Suprapubic skin (tissue), 4 donors: ENCODE measurements at regions not wholly inside any gene's neighbourhood (a gene's known extent, or its start where the extent isn't known, plus 50 kb on each side); places are given as distances from the start of the nearest gene placed in this dataset.
A peak's percentile ranks its signal among the peaks of the same experiment; 100 is the strongest.
"Not testable (repeated sequence)": the region's sequence is repeated elsewhere in the genome, so short reads cannot be mapped to it uniquely, and the experiment has no call there.

Experiments
- DNase-seq, 2 donors: peaks; one replicate each; pipeline ENCODE4 v3.0.0-alpha.2; 2019; ENCODE audit warnings: low spot score in 2 of 2
- H3K27ac ChIP-seq: fragments of 200-600 bp; sonication (generic); one replicate; pipeline ENCODE4 v1.5.1; 2019
- H3K27me3 ChIP-seq: fragments of 200-600 bp; sonication (generic); one replicate; pipeline ENCODE4 v1.5.1; 2019
- H3K36me3 ChIP-seq: fragments of 200-600 bp; sonication (generic); one replicate; pipeline ENCODE4 v1.5.1; 2019
- H3K4me1 ChIP-seq: fragments of 200-600 bp; sonication (generic); one replicate; pipeline ENCODE4 v1.5.1; 2019
- H3K4me3 ChIP-seq: fragments of 200-600 bp; sonication (generic); one replicate; pipeline ENCODE4 v1.5.1; 2019; ENCODE audit warnings: mild to moderate bottlenecking
- H3K9me3 ChIP-seq: fragments of 200-600 bp; sonication (generic); one replicate; pipeline ENCODE4 v1.5.1; 2019
- CTCF ChIP-seq, 2 donors: fragments of 200-600 bp in 1 of 2; fragments of 450-650 bp in 1 of 2; sonication (generic) in 1 of 2; IDR thresholded peaks; one replicate each; pipeline ENCODE4 v1.5.1; 2016 to 2019; ENCODE audit warnings: antibody characterized with exemption in 2 of 2, mild to moderate bottlenecking in 1 of 2, moderate library complexity in 1 of 2
- EP300 ChIP-seq: sonication (generic); formaldehyde crosslinking; IDR thresholded peaks from one replicate; pipeline ENCODE4 v1.6.1; 2017; ENCODE audit warnings: antibody characterized with exemption
- POLR2A ChIP-seq, 2 donors: fragments of 450-650 bp; IDR thresholded peaks; one replicate each; pipeline ENCODE4 v1.6.1; 2017; ENCODE audit warnings: antibody characterized with exemption in 2 of 2, mild to moderate bottlenecking in 2 of 2, moderate library complexity in 2 of 2
- POLR2AphosphoS5 ChIP-seq, 3 donors: sonication (generic); formaldehyde crosslinking; IDR thresholded peaks; one replicate each; pipeline ENCODE4 v1.6.1; 2017; ENCODE audit warnings: antibody characterized with exemption in 3 of 3
- WGBS: methylation state at CpG from one replicate; pipeline ENCODE4 v1.1.5; 2018; 5-methylcytosine and 5-hydroxymethylcytosine counted together

- Histone ChIP-seq H3K4me3 (no peak overlapping the region), H3K36me3 (no peaks in the 10 kb centered on the region), H3K27ac (no peak overlapping the region), H3K27me3 (no peaks in the 10 kb centered on the region), H3K9me3 (no peaks in the 10 kb centered on the region), H3K4me1 (no peaks in the 10 kb centered on the region)
- WGBS: 37% methylated on average over 9 of the region's 9 CpGs
- peak; percentile 21 to 49 for TF ChIP-seq CTCF (IDR thresholded peaks at IDR 0.05)
- no peak for TF ChIP-seq POLR2A (IDR thresholded peaks at IDR 0.05)
- no peak for DNase-seq
Observed at GRCh38 chr13:89066868-89067466, 1395.8 kb downstream of the SLITRK5 start.

GRCh38 chr13:89072979-89073378 is 1401.8 kb downstream of the SLITRK5 start:
- H3K27me3 ChIP-seq: no peaks in the 10 kb centered on the region
- no peak overlapping the region for H3K4me3 ChIP-seq
- no peaks in the 10 kb centered on the region for H3K4me1 ChIP-seq
- H3K27ac ChIP-seq: no peak overlapping the region
- no peaks in the 10 kb centered on the region for H3K9me3 ChIP-seq
- TF ChIP-seq POLR2A (IDR thresholded peaks at IDR 0.05): no peak
- TF ChIP-seq EP300: no peak
- TF ChIP-seq POLR2AphosphoS5 (IDR thresholded peaks at IDR 0.05): no peak
- no peak for TF ChIP-seq CTCF (IDR thresholded peaks at IDR 0.05)
- WGBS: 54% methylated on average over 1 of the region's 1 CpG
- H3K36me3 ChIP-seq: no peaks in the 10 kb centered on the region
- DNase-seq: no peak

DNA sequence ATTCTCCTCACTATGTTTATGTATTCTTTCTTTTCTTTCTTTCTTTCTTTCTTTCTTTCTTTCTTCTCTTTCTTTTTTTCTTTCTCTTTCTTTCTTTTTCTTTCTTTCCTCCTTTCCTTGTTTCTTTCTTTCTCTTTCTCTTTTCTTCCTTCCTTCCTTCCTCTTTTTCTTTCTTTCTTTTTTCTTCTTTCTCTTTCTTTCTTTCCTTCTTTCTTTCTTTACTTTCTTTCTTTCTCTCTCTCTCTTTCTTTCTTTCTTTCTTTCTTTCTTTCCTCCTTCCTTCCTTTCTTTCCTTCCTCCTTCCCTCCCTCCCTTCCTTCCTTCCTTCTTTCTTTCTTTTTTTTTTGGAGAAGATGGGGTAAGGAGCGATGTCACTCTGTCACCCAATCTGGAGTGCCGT is 1405.5 kb downstream of the SLITRK5 start:
- WGBS: 89% methylated on average over 2 of the region's 2 CpGs
- TF ChIP-seq POLR2AphosphoS5 (IDR thresholded peaks at IDR 0.05) (no peak), POLR2A (IDR thresholded peaks at IDR 0.05) (no peak), EP300 (no peak), CTCF (IDR thresholded peaks at IDR 0.05) (no peak)
- no peak overlapping the region for H3K27ac ChIP-seq
- no peak overlapping the region for H3K4me3 ChIP-seq
- H3K27me3 ChIP-seq: no peaks in the 10 kb centered on the region
- no peaks in the 10 kb centered on the region for H3K4me1 ChIP-seq
- no peaks in the 10 kb centered on the region for H3K9me3 ChIP-seq
- no peaks in the 10 kb centered on the region for H3K36me3 ChIP-seq
- no peak for DNase-seq

GRCh38 chr13:89082623-89083022 is 1411.5 kb downstream of the SLITRK5 start:
- TF ChIP-seq EP300 (no peak), POLR2AphosphoS5 (IDR thresholded peaks at IDR 0.05) (no peak), POLR2A (IDR thresholded peaks at IDR 0.05) (no peak), CTCF (IDR thresholded peaks at IDR 0.05) (no peak)
- no peaks in the 10 kb centered on the region for H3K27me3 ChIP-seq
- no peaks in the 10 kb centered on the region for H3K36me3 ChIP-seq
- H3K9me3 ChIP-seq: no peaks in the 10 kb centered on the region
- no peak overlapping the region for H3K27ac ChIP-seq
- WGBS: 91% methylated on average over 3 of the region's 3 CpGs
- no peak for DNase-seq
- no peaks in the 10 kb centered on the region for H3K4me1 ChIP-seq
- no peak overlapping the region for H3K4me3 ChIP-seq

DNA sequence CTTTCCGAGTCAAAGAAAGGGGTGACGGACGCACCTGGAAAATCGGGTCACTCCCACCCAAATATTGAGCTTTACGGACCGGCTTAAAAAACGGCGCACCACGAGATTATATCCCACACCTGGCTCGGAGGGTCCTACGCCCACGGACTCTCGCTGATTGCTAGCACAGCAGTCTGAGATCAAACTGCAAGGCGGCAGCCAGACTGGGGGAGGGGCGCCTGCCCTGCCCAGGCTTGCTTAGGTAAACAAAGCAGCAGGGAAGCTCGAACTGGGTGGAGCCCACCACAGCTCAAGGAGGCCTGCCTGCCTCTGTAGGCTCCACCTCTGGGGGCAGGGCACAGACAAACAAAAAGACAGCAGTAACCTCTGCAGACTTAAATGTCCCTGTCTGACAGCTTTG is 1416.9 kb downstream of the SLITRK5 start:
- not testable (repeated sequence) for DNase-seq, H3K4me1 ChIP-seq, H3K27ac ChIP-seq, H3K4me3 ChIP-seq, H3K9me3 ChIP-seq, H3K36me3 ChIP-seq, H3K27me3 ChIP-seq
- WGBS: 92% methylated on average over 15 of the region's 16 CpGs

GRCh38 chr13:89097994-89098393 is 1426.8 kb downstream of the SLITRK5 start:
- Histone ChIP-seq H3K27ac (no peak overlapping the region), H3K4me1 (no peaks in the 10 kb centered on the region), H3K27me3 (no peaks in the 10 kb centered on the region), H3K9me3 (no peaks in the 10 kb centered on the region), H3K36me3 (no peaks in the 10 kb centered on the region), H3K4me3 (no peak overlapping the region)
- no peak for DNase-seq
- TF ChIP-seq POLR2AphosphoS5 (IDR thresholded peaks at IDR 0.05): no peak
- TF ChIP-seq CTCF (IDR thresholded peaks at IDR 0.05): no peak
- TF ChIP-seq POLR2A (IDR thresholded peaks at IDR 0.05): no peak
- TF ChIP-seq EP300: no peak
- 47% methylated on average over 1 of the region's 1 CpG for WGBS
